Left renal pelvis (tissue), 4 donors: ENCODE measurements at regions not wholly inside any gene's neighbourhood (a gene's known extent, or its start where the extent isn't known, plus 50 kb on each side); places are given as distances from the start of the nearest gene placed in this dataset.

Experiments used
- DNase-seq, 4 donors: peaks; one replicate each; pipeline ENCODE4 v3.0.0-alpha.2; 2013; ENCODE audit warnings: low read depth in 4 of 4, low spot score in 3 of 4

DNA sequence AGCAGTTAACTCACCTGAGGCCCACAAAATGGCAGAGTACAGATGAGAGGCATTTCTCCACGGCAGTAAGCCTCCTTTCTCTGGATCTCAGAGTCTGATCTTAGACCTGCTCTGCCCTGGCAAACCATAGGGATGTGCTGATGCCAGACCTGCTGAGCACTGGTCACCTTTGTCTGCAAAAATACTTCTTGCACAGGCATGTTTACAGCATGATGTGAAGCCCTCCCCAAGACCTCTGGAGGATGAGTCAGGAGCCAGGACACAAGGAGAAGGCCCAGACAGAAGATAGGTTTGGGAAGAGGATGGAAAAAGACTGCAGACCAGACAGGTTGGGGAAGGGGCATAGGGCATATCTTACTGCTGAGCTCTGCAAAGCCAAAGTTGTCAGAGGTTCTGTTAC is 426.6 kb downstream of the PMP22 start:
- DNase-seq: no peak

DNA sequence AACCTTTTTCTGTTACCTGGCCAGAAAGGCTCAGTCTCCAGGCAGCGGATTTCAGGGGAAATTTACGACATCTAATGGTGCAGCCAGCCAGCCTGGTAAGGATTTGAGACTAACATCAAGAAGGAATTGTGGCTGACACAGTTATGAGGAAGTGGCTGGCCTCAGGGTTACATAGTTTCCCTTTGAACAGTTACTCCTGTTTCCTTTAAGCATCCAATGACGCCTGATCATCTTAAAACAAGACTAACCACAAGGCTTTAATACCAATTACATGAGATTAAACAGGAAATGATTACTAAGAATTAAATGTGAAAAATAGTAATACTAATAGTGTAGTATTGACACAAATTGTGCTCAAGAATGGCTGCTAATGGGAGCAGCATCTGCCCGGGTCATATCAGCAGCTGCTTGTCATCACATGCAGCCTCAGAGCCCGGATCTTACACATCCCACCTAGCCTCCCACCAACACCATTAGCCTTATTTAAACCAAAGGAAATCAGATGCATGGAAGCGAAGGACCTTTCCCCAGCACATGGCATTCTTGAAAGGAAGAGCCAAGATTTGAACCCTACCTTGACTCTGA is 431.8 kb downstream of the PMP22 start:
- no peak for DNase-seq

DNA sequence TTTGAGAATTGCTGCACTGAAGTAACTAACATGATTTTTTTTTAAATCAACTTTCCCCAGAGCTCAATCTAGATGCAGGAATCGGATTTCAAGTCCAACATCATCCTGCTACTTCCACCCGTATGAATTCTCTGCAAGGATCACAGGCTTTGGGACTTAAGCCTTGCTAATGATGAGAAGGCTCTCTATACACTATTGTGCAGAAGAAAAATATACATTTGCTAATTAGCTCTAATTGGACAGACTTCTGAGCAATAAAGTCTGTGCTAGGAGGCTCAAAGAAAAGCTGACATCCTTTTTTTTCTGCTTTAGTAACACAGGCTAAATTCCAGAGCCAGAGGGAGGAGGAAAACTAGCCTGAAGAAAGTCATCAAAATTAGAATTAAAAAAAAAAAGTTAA is 433.6 kb downstream of the PMP22 start:
- DNase-seq: no peak

DNA sequence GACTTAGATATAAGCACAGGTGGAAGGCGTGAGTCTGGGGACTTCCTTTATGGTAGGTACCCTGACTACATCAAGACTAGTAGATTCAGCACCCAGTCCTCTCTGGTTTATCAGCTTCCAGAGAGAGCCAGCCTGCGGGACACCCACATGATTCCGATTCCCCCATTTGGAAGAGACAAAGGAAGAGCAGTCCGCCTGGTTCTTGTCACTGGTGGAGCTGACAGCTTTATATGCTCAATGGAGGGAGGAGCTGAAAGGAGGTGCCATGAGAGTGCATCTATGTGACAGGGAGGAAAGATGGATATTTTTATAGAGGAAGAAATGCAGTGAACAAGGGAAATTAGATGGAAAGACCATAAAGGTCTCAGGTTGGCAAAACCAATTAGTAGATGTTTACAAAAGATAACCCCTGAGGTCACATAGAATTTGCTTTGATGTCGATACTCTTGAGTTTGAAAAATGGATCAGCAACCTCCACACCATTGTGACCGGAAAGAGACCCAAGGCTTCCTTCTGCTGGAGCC is 437.7 kb downstream of the PMP22 start:
- peak in 3 of 4 donors; percentile 36 to 60 (median 55) for DNase-seq

DNA sequence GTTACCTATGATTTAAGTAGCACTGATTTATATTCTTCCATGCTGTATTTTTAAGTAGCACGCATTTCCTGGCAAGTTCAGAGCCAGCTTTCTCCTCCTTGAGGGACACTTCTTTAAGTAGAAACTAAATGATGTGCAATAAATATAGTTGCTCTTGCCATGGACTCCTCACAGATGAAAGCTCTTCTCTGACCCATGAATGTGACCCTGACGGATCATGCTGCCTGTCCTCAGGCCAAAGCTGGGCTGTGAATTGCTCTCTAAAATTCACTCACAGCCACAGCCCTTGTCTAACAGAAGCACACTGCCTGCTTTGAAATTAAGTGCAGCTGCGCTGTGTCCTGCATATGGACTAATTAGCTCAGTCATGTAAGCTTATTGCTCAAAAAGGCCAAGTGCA is 438.8 kb downstream of the PMP22 start:
- DNase-seq: peak in 2 of 4 donors; percentile 26 to 65

DNA sequence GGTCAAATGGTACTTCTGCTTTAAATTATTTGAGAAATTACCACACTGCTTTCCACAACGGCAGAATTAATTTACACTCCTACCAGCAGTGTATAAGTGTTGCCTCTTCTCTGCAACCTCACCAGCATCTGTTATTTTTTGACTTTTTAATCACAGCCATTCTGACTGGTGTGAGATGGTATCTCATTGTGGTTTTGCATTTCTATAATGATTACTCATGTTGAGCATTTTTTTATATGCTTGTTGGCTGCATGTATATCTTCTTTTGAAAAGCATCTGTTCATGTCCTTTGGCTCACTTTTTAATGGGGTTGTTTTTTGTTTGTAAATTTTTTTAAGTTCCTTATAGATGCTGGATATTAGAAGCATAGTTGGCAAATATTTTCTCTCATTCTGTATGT is 446.7 kb downstream of the PMP22 start:
- DNase-seq: no peak

DNA sequence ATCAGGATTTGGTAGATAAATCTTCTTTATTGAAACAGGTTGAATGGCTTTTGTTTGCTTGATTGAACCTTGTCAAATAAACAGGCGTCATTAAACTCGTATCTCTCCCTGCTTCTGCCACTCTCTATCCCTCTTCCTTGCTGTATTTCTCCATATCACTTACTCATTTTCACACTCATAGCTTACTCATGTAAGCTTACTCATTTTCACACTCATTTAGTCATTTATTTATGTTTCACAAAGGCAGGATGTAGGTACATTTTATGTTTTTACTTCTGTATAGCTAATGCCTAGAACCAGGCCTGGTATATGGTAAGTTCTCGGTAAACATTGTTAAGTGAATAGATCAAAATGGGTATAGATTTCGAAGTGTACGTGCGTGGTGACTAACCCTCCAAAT is 450.0 kb downstream of the PMP22 start:
- DNase-seq: no peak

DNA sequence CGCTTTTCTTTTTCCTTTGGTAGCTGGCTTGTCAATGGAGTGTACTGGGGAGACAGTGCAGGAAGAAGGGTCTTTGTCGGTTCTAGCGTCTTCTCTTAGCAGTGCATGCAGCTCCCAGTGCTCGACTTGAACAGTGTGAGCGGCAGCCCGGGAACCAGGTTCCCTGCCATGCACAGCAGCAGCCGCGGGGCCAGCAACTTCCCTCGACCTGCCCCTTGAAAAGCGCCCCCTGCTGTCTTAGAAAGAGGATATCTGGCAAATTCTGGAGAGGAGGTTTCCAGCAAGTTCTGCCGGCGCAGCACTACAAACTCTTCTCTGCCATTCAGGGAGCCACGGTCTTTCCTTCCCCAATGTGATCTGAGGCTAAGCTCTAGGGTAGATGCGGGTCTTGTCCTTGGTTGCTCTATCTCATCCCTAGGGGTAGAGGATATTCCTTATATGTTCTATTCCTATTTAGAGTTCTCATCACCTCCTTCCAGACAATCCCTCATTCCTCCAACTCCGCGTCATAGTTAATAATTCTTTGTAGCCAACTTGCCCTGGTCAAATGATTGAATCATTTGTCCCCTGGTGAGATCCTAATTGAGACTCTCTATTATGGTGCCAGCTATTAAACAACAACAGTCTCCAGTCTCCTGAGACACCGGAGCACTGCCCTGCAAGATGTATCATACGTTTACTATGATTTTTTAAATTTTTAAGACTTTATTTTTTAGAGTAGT is 451.3 kb downstream of the PMP22 start:
- DNase-seq: no peak

DNA sequence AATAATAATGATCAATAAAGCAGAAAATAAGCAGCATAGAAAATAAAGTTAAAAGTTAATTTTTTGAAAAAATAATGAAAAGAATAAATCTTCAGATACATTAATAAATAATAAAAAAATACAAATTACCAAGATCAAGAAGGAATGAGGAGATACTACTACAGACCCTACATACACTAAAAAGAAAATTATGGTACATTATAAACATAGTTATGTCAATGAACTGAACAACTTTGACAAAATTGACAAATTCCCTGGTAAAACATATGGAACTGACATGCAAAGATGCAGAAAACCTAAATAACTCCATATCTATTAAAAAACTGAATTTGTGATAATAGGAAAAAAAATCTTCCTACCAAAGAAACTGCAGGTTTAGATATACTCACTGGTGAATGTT is 456.7 kb downstream of the PMP22 start:
- no peak for DNase-seq

DNA sequence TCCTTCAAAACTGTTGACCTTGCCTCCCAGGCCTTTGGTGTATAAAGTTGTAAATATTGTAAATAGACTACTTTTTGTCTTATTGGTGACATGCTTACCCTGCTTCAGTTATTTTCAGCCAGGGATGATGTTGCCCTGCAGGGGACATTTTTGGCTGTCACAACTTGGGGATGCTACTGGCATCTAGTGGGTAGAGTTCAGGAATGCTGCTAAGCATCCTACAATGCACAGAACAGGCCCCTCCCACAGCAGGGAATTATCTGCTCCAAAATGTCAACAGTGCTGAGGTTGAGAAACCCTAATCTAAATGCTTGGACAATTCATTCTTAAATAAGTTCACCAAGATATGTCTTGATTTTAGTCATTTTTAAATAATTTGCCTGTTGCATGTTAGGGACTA is 459.8 kb downstream of the PMP22 start:
- no peak for DNase-seq

DNA sequence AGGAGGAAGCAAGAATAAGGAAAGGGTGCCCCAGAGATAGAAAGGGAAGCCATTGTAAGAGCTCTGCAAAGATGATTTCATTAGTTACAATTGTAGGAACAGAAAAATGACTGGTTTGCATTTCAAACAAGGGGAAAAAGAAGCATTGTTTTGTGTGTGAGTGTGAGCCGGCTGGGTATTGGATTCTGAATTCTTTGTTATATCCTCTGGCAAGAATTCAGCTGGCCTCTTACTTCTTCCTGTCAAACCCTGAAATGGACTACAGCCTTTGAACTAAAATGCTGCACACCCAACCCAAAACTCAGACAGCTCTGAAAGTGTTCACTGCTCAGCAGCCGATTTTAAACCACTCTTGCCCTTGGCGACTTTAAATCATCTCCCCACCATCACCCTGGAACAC is 461.3 kb downstream of the PMP22 start:
- no peak for DNase-seq

DNA sequence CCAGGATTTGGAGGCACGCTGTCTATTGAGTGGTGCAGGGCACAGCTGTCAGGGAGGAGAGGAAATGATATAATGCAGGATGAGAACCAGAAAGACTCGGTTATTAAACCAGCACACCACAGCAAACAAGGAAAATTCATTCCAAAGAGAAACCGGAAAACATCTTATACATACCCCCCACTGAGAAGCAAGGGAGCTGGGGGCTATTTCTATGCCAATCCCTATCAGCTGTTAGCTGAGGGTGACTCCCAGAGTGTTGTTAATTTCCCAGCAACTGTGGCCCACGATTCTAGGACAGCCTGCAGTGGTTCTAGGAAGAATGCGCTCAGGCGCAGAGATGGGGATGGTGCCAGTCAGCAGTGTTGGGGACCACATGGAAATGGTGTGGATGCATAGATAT is 467.3 kb downstream of the PMP22 start:
- no peak for DNase-seq

DNA sequence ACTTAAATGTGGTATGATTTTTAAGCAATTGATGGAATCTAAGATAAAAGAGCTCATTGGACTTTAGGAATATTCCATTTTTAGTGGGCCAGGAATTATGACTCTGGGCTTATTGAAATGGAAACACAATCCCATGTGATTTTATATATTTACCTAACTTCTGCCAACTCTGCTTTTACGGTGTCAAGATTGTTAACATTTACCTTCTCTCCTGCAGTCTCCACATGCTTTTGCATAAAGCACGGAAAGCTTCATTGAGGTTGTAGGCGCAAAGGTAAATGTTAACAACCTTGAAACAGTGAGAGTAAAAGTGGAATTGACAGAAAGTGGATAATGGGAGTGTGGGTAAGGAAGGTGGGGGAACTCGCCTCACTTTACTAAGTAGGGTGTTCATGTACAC is 468.1 kb downstream of the PMP22 start:
- no peak for DNase-seq

DNA sequence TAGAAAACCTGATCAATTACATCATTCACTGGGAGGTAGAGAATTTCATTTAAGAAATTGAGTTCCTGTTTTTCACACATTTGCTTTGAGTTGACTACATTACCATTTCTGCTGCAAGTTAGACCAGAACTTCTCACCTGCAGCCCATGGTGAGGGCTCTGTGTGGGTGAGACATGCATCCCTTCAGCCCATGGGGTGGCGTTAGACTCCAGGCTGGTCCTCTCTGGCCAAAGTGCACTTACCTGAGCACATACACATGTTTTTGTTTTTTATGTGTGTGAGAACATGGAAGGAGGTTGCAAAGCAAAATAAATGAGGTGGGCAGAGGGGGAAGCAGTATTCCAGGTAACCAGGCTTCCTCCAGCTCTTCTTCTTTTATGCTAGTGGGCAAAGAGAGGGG is 470.2 kb downstream of the PMP22 start:
- DNase-seq: no peak

DNA sequence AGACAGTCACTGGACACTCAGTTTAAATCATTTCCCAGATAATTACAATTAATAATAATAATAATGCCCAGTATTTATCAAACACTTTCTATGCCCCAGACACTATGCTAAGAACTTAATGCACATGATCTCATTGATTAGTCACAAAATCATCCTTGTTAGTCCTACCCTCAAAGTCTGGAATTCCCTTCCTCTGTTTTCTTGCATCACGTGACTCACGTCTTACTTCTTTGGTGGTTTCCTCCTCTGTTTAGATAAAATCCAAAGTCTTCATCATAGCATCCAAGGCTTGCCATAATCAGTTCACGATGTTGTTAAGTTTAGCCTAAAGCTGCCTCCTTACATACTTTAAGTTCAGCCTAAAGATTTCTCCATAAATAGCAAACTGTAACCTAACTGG is 471.9 kb downstream of the PMP22 start:
- no peak for DNase-seq

DNA sequence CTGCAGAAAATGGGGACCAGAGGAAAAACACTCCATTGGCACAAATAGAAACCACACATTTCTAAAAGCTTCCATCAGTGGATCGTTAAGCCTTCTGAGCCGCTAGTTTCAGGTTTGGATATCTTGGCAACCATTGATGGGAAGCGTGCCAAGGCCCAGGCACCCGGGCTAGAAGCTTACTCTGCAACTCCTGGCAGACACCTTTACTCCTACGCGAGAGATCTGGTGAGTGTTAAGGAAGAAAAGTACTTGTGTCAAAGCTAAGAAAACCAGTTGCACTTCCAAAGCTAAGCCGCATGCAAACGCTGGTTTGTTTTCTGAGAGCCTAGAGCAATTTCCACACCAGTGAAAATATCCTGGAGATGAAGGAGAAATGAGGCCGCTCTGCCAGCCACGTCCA is 472.4 kb downstream of the PMP22 start:
- no peak for DNase-seq

DNA sequence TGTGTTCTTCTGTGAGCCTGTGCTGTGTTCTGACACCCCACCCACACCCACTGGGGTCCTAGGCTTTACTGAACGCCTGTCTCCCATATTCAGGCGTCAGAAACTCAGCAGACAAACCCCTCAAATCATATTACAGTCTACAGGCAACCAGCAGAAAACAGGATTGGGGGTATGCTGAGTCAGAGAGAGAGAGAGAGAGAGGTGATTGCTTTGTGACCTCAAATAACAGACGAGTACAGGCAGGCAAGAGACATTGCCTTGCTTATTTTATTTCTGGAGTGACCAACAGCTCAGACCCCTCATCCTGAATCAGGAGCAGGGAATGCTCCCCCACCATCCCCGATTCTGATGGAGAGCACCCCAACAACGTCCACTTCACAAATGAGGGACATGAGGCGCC is 473.9 kb downstream of the PMP22 start:
- DNase-seq: no peak

DNA sequence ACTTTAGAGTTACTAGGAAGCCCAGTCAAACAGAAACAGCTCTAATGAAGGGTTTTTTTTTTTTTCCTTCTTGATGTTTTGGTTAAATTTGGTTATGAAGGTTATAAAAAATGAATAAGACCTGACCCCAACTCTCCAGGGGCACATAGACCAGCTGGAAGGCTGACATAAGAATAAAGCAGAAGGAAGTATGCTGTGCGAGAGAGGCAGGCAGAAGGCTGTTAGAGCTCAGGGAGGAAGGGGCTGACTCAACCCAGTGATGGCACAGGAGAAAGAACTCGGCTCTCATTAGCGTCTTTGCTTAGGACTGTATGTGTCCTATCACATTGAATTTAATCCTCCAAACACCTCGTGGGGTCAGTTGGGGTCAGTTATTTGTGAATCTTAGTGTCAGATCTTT is 474.6 kb downstream of the PMP22 start:
- no peak for DNase-seq

DNA sequence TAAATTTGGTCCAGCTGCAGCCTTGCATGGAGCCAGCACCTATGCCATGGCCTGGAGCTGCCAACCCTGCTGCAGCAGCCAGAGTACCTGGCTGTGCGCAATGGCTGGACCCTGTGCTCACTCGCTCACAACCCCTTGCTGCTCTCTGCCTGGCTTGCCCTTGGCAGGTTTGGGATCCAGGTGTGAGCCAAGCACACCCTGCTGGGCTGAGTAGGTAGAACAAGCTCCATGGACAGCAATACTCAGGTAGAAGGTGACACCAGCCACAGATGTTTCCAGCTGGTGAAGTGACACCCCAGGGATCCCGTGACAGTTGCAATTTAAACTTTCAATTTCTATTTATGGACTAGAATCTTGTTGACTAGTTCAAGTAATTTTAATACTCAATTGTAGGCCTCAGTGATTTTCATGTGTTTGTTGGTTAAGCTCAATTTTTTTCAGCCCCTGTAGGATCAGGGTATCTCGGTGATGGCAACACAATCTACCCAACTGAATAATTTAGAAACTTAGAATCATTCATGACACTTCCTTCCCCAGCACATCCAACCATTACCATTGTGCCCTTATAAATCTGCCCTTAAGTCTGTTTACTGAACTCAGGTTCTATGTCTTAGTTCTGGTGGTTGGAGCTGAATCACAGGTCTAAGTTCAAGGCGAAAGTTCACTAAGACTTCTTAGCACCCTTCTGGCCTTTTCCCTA is 480.0 kb downstream of the PMP22 start:
- no peak for DNase-seq

DNA sequence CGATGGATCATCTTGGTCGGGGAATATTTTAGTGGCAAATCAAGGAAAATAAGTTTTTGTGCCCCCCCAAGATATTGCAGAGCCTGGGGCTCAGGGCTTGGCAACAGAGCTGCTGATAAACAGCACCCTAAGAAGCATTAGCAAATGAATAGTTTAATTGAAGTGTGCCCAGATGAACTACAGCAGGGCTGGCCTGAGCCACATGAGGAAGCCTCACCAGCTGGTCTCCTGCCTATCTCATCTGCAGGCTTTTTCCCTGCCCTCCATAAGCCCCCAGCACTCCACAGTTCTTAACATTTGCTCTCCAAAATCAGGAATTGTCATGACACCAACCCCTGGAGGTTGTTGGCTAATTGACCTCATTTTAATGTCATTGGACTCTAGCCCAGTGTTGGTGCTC is 480.2 kb downstream of the HS3ST3B1 start:
- DNase-seq: no peak

DNA sequence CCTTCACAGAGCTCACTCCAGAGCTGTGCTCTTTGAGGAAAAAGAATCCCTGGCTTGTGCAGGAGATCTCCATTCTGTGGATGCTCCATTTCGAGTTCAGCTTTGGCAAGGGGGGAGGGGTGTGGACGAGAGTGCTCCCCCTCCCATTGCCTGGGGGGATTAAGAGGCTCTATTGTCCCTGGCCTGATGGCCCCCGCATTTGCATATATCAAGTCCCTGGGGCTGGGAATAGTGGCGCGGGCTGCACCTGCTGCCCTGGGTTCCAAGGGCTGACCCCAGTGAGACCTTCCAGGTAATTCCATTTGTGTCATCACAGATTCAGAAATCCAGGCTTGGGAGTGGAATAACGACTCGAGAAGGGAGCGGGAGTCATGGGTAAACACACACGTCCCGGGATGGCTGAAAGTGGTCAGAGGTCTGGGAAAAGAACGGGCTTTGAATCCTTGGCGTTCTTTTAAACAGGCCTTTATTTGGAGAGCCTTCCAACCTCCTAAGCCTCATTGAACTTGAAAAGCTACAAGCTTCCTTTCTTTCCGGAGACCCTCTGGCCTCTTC is 479.3 kb downstream of the HS3ST3B1 start:
- no peak for DNase-seq

DNA sequence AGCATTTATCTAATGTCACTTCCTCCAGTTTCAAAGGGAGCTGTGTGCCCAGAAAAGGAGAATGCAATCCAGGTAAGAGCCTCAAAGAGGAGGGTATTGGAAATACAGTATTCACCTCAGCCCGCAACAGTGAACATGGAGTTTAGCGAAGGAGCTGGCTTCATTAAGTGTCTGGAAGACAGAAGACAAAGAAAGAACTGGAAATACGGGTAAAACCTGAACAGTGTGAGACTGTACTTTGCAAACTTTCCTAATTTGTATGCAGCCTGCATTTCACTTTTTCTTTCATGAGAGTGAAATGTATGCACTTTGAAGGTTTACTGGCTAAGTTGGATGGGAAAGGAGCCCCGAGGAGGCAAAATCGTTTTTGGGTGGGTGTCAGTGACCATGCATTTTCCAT is 478.4 kb downstream of the HS3ST3B1 start:
- peak in 2 of 4 donors; percentile 27 to 42 for DNase-seq
